ENCODE measurements at regions not wholly inside any gene's neighbourhood (a gene's known extent, or its start where the extent isn't known, plus 50 kb on each side); places are given as distances from the start of the nearest gene placed in this dataset.

DNA sequence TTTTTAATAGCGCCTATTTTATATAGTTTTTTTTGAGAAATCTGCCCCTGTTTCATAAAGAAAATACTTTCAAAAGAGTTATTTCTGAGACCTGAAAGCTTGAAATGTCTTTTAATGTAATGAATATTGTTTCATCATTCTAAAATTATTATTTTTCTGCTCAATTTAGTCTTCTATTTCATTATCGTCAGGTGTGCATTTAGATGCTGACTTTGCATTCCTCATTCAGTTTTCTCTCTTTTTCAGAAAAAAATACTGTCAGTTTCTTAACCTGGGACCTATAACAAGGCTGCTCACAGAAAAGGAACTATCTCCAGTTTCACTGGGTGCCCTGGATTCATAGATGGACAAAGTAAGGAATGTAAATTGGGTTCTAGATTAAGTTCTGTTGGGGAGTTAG lies 1631.7 kb downstream of the SUCLG1 start (continued):
- TF ChIP-seq, protein P1, sequence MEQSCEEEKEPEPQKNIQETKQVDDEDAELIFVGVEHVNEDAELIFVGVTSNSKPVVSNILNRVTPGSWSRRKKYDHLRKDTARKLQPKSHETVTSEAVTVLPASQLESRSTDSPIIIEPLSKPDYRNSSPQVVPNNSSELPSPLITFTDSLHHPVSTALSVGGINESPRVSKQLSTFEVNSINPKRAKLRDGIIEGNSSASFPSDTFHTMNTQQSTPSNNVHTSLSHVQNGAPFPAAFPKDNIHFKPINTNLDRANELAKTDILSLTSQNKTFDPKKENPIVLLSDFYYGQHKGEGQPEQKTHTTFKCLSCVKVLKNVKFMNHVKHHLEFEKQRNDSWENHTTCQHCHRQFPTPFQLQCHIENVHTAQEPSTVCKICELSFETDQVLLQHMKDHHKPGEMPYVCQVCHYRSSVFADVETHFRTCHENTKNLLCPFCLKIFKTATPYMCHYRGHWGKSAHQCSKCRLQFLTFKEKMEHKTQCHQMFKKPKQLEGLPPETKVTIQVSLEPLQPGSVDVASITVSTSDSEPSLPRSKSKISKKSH (CRISPR knock-in tag; IDR thresholded peaks at IDR 0.05): no peak
- TF ChIP-seq RCOR1 (IDR thresholded peaks at IDR 0.05; ENCODE audit: borderline replicate concordance in 1 of 2, low read depth in 2 of 2, low read length in 2 of 2): no peak
- no peak for TF ChIP-seq MEF2D (tag; conservative IDR thresholded peaks at IDR 0.05; ENCODE audit: low read depth)
- TF ChIP-seq, protein P2, sequence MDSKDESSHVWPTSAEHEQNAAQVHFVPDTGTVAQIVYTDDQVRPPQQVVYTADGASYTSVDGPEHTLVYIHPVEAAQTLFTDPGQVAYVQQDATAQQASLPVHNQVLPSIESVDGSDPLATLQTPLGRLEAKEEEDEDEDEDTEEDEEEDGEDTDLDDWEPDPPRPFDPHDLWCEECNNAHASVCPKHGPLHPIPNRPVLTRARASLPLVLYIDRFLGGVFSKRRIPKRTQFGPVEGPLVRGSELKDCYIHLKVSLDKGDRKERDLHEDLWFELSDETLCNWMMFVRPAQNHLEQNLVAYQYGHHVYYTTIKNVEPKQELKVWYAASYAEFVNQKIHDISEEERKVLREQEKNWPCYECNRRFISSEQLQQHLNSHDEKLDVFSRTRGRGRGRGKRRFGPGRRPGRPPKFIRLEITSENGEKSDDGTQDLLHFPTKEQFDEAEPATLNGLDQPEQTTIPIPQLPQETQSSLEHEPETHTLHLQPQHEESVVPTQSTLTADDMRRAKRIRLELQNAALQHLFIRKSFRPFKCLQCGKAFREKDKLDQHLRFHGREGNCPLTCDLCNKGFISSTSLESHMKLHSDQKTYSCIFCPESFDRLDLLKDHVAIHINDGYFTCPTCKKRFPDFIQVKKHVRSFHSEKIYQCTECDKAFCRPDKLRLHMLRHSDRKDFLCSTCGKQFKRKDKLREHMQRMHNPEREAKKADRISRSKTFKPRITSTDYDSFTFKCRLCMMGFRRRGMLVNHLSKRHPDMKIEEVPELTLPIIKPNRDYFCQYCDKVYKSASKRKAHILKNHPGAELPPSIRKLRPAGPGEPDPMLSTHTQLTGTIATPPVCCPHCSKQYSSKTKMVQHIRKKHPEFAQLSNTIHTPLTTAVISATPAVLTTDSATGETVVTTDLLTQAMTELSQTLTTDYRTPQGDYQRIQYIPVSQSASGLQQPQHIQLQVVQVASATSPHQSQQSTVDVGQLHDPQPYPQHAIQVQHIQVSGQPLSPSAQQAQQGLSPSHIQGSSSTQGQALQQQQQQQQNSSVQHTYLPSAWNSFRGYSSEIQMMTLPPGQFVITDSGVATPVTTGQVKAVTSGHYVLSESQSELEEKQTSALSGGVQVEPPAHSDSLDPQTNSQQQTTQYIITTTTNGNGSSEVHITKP (IDR thresholded peaks at IDR 0.05; ENCODE audit: partially characterized antibody): no peak
- TF ChIP-seq MAFF (IDR thresholded peaks at IDR 0.05; ENCODE audit: low read length): peak; percentile 12; the same call in 1 of the 2 replicates
- TF ChIP-seq SPI1 (IDR thresholded peaks at IDR 0.05; ENCODE audit: borderline replicate concordance, low read depth, low read length): no peak
- no peak for TF ChIP-seq ZSCAN32 (CRISPR knock-in tag; IDR thresholded peaks at IDR 0.05)
- no peak for TF ChIP-seq ASH1L (IDR thresholded peaks at IDR 0.05; ENCODE audit: borderline replicate concordance, low read depth, partially characterized antibody)
- TF ChIP-seq MAFK (IDR thresholded peaks at IDR 0.05; ENCODE audit: low read length): peak; percentile 32; the same call in 1 of the 2 replicates
- no peak for TF ChIP-seq RHOXF2B (CRISPR knock-in tag; conservative IDR thresholded peaks at IDR 0.05)
- TF ChIP-seq, protein P3, sequence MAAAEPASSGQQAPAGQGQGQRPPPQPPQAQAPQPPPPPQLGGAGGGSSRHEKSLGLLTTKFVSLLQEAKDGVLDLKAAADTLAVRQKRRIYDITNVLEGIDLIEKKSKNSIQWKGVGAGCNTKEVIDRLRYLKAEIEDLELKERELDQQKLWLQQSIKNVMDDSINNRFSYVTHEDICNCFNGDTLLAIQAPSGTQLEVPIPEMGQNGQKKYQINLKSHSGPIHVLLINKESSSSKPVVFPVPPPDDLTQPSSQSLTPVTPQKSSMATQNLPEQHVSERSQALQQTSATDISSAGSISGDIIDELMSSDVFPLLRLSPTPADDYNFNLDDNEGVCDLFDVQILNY (CRISPR knock-in tag; IDR thresholded peaks at IDR 0.05): no peak
- no peak for TF ChIP-seq SUPT5H (IDR thresholded peaks at IDR 0.05)
- no peak for TF ChIP-seq ETV5 (CRISPR knock-in tag; IDR thresholded peaks at IDR 0.05; ENCODE audit: low read depth)
- no peak for TF ChIP-seq BRD9 (IDR thresholded peaks at IDR 0.05; ENCODE audit: low read depth, partially characterized antibody)
